8988T (cell line): ENCODE measurements at regions not wholly inside any gene's neighbourhood (a gene's known extent, or its start where the extent isn't known, plus 50 kb on each side); places are given as distances from the start of the nearest gene placed in this dataset.

Experiments used
- DNase-seq: peaks from one replicate; pipeline ENCODE4 v3.0.0; 2011

- no peak for DNase-seq
Measured at GRCh38 chr17:34413443-34414119, 50.5 kb upstream of the CCL1 start.

- no peak for DNase-seq
Measured at GRCh38 chr17:34412965-34413441, 50.0 kb upstream of the CCL1 start.
